ENCODE measurements at regions not wholly inside any gene's neighbourhood (a gene's known extent, or its start where the extent isn't known, plus 50 kb on each side); places are given as distances from the start of the nearest gene placed in this dataset.

GRCh38 chr2:163888591-163888990 lies 152.8 kb upstream of the FIGN start:
- intact Hi-C loops (cut with DNase I): no loop called here
- H3K9ac ChIP-seq (ENCODE audit: low read depth in 2 of 2, low read length in 2 of 2): no peak overlapping the region
- H3K9me3 ChIP-seq: no peaks in the 10 kb centered on the region
- no peaks in the 10 kb centered on the region for H3K36me3 ChIP-seq
- no peak overlapping the region for H3K27ac ChIP-seq
- TF ChIP-seq, protein P1, sequence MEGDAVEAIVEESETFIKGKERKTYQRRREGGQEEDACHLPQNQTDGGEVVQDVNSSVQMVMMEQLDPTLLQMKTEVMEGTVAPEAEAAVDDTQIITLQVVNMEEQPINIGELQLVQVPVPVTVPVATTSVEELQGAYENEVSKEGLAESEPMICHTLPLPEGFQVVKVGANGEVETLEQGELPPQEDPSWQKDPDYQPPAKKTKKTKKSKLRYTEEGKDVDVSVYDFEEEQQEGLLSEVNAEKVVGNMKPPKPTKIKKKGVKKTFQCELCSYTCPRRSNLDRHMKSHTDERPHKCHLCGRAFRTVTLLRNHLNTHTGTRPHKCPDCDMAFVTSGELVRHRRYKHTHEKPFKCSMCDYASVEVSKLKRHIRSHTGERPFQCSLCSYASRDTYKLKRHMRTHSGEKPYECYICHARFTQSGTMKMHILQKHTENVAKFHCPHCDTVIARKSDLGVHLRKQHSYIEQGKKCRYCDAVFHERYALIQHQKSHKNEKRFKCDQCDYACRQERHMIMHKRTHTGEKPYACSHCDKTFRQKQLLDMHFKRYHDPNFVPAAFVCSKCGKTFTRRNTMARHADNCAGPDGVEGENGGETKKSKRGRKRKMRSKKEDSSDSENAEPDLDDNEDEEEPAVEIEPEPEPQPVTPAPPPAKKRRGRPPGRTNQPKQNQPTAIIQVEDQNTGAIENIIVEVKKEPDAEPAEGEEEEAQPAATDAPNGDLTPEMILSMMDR (IDR thresholded peaks at IDR 0.05): no peak
- no peak overlapping the region for H3K4me3 ChIP-seq
- no peaks in the 10 kb centered on the region for H3K27me3 ChIP-seq
- no peak for DNase-seq
- no peaks in the 10 kb centered on the region for H3K4me1 ChIP-seq

- intact Hi-C loops (cut with DNase I): no loop called here
- no peak overlapping the region for H3K27ac ChIP-seq
Measured at GRCh38 chr2:163887182-163887581, 151.4 kb upstream of the FIGN start.

GRCh38 chr2:163884416-163884815 lies 148.6 kb upstream of the FIGN start:
- no peak overlapping the region for H3K9ac ChIP-seq (ENCODE audit: low read depth in 2 of 2, low read length in 2 of 2)
- intact Hi-C loops (cut with DNase I): no loop called here
- DNase-seq: no peak

More at GRCh38 chr2:163887182-163887581, 151.4 kb upstream of the FIGN start:
- TF ChIP-seq, protein P1 (IDR thresholded peaks at IDR 0.05): no peak
- H3K9me3 ChIP-seq: no peaks in the 10 kb centered on the region
- H3K36me3 ChIP-seq: no peaks in the 10 kb centered on the region
- no peak for DNase-seq
- H3K4me1 ChIP-seq: no peaks in the 10 kb centered on the region
- H3K9ac ChIP-seq (ENCODE audit: low read depth in 2 of 2, low read length in 2 of 2): no peak overlapping the region
- H3K4me3 ChIP-seq: no peak overlapping the region
- no peaks in the 10 kb centered on the region for H3K27me3 ChIP-seq

DNA sequence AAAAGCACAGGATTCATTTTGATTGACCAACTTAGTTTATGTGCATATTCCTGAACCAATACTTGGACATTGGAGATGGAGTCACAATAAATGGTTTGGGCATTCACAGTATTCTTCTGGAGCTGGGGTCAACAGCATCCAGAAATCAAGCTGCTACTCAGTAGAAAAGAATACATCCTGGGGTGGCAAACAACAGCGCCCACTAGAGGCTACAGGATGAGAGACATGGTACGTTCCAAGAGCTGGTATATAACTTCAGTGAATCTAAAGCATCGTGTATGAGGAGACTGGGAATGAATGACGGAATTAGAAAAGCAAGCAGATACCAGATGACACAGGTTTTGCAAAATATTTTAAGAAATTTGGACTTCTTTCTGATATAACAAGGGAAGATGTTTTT lies 142.9 kb upstream of the FIGN start:
- Histone ChIP-seq H3K9ac (ENCODE audit: low read depth in 2 of 2, low read length in 2 of 2) (no peak overlapping the region), H3K4me3 (no peak overlapping the region), H3K4me1 (no peaks in the 10 kb centered on the region), H3K36me3 (no peaks in the 10 kb centered on the region), H3K27me3 (no peaks in the 10 kb centered on the region), H3K9me3 (no peaks in the 10 kb centered on the region), H3K27ac (no peak overlapping the region)
- TF ChIP-seq, protein P1 (IDR thresholded peaks at IDR 0.05): no peak
- peak; percentile 18 for DNase-seq
- intact Hi-C loops (cut with DNase I): no loop called here

More at GRCh38 chr2:163884416-163884815, 148.6 kb upstream of the FIGN start:
- Histone ChIP-seq H3K27me3 (no peaks in the 10 kb centered on the region), H3K27ac (no peak overlapping the region), H3K4me1 (no peaks in the 10 kb centered on the region), H3K36me3 (no peaks in the 10 kb centered on the region), H3K4me3 (no peak overlapping the region), H3K9me3 (no peaks in the 10 kb centered on the region)
- TF ChIP-seq, protein P1 (IDR thresholded peaks at IDR 0.05): no peak

GRCh38 chr2:163877316-163877715 lies 141.5 kb upstream of the FIGN start:
- Histone ChIP-seq H3K4me1 (no peaks in the 10 kb centered on the region), H3K27ac (no peak overlapping the region), H3K36me3 (no peaks in the 10 kb centered on the region), H3K27me3 (no peaks in the 10 kb centered on the region), H3K4me3 (no peak overlapping the region), H3K9ac (ENCODE audit: low read depth in 2 of 2, low read length in 2 of 2) (no peak overlapping the region), H3K9me3 (no peaks in the 10 kb centered on the region)
- no peak for DNase-seq
- TF ChIP-seq, protein P1 (IDR thresholded peaks at IDR 0.05): no peak
- intact Hi-C loops (cut with DNase I): no loop called here

GRCh38 chr2:163863073-163863472 lies 127.3 kb upstream of the FIGN start:
- no peaks in the 10 kb centered on the region for H3K36me3 ChIP-seq
- no peak overlapping the region for H3K9ac ChIP-seq (ENCODE audit: low read depth in 2 of 2, low read length in 2 of 2)
- intact Hi-C loops (cut with DNase I): no loop called here
- no peaks in the 10 kb centered on the region for H3K4me1 ChIP-seq
- TF ChIP-seq, protein P1 (IDR thresholded peaks at IDR 0.05): no peak
- DNase-seq: no peak
- no peaks in the 10 kb centered on the region for H3K9me3 ChIP-seq
- H3K4me3 ChIP-seq: no peak overlapping the region
- no peaks in the 10 kb centered on the region for H3K27me3 ChIP-seq
- no peak overlapping the region for H3K27ac ChIP-seq

All from colonic mucosa (tissue), 4 donors.